SIG-M5 treated with dmso at 0.1 percent for 504 hours (cell line): ENCODE measurements at regions not wholly inside any gene's neighbourhood (a gene's known extent, or its start where the extent isn't known, plus 50 kb on each side); places are given as distances from the start of the nearest gene placed in this dataset.
"Not testable (repeated sequence)": the region's sequence is repeated elsewhere in the genome, so short reads cannot be mapped to it uniquely, and the experiment has no call there.

ENCODE experiments used
- DNase-seq: peaks from one replicate; lab custom pipeline; 2025; ENCODE audit not compliant: unreplicated experiment; lab: John Stamatoyannopoulos, UW

GRCh38 chr6:126664271-126664670 is 324.4 kb downstream of the CENPW start:
- DNase-seq, result no peak

- DNase-seq, result no peak
These were observed 325.6 kb downstream of the CENPW start for GRCh38 chr6:126665551-126665950.

GRCh38 chr6:126667071-126667470 is 327.2 kb downstream of the CENPW start:
- no peak for DNase-seq

DNA sequence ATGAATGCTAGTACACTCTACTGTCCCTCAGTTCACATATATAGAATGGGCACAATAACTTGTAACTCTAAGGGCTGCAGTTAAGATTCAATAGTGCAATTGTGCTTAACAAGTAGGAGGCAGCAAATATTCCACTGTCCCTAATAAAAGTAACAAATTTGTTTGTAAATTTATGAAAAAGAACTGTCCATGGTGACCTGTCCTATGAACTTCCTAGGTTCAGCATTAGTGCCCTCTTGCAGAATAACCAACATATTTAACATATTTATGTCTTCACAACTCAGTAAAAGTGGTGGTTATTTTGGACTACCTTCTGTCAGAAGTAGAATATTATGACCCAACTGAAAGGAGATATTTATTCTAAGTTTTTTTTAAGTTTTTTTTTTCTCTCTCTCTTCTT is 327.8 kb downstream of the CENPW start:
- DNase-seq, result no peak

- no peak for DNase-seq
These were observed 332.7 kb downstream of the CENPW start for GRCh38 chr6:126672649-126673048.

GRCh38 chr6:126673749-126674148 is 333.8 kb downstream of the CENPW start:
- not testable (repeated sequence) for DNase-seq

GRCh38 chr6:126682440-126682839 is 342.5 kb downstream of the CENPW start:
- DNase-seq, result no peak

GRCh38 chr6:126685182-126685581 is 345.3 kb downstream of the CENPW start:
- DNase-seq, result no peak

GRCh38 chr6:126696921-126697693 is 357.2 kb downstream of the CENPW start:
- no peak for DNase-seq

DNA sequence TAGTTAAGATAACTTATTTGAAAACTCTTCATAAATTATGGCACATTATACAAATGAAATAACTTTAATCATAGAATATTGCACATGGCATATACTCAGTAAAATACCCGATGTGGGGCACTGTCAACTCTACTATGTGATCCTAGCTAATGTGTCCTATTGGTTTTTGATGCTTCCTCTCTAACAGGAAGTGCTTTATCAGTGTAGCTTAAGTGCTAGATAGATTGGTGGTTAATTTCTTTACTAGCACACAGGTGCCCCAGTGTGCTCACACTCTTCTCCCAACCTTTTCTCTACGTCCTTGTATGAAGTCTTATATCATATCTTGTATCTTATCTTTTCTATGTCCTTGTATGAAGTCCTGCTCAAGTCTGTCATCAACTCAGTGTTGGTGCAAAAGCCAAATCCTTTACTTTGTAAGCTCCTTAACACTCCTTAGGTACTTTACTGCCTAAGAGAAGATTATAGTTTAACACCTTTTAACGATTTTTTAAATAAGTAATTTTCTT is 358.9 kb downstream of the CENPW start:
- DNase-seq, result no peak

DNA sequence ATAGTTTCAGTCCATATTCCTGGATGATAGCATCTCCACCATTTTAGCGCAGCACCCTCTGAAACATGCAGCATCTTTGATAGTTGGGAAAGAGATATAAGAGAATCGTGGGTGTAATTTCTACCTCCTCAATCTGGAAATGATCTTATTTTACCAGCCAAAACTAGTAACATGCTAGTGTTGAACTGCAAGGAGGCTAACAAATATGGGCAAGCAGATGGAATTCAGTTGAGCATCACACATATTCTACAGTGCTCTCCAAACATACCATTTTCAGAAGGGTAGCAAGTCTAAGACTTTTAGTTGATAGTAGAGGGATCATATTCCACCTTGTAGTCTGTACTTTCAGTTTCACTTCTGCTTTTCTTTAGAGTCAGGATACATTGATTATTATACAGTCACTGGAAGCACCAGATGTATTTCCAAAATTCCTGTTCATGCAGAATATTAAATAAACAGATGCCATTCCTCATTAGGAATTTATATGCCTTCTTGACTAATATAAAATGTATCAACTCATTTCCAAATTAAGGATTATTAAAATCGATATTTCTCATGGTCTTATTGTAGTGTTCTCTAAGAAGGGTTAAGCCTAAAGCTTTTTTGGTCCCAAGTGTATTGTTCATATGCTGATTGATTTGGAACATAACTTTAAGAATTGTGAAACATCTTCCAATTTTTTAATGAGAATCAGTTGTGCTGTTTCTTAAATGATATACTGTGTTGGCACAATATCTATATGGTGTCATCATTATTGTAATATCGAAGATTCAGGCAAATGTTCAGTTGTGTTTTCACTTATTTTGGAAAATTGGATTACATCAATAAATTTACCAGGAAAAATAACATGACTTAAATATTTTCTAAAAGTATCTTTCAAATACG is 362.0 kb downstream of the CENPW start:
- DNase-seq, result no peak

DNA sequence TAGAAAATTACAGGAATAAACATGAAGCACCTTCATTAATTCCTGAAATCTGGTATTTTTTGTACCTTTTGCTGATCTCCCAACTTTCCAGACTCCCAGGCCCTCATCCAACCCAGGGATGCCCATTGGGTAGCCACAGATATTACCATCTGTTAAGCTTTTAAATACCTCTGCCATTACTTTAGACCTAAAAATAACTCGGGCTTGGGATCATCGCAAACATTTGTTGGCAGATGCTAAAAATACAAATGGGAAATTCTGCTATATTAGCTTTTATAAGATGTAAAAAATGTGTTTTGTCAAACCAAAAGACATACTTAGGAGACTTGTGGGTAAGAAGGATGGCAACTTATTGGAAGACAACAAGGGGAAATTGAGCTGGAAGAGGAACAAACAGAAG is 376.1 kb downstream of the CENPW start:
- no peak for DNase-seq

GRCh38 chr6:126716826-126717509 is 377.1 kb downstream of the CENPW start:
- no peak for DNase-seq

- no peak for DNase-seq
These were observed 378.8 kb downstream of the CENPW start for GRCh38 chr6:126718600-126719327.

GRCh38 chr6:126720304-126720703 is 380.4 kb downstream of the CENPW start:
- no peak for DNase-seq

- DNase-seq, result no peak
These were observed 381.8 kb downstream of the CENPW start for GRCh38 chr6:126721581-126722160.

- no peak for DNase-seq
These were observed 382.5 kb downstream of the CENPW start for GRCh38 chr6:126722411-126722810.

GRCh38 chr6:126723541-126724170 is 383.7 kb downstream of the CENPW start:
- no peak for DNase-seq

- no peak for DNase-seq
These were observed 384.9 kb downstream of the CENPW start for GRCh38 chr6:126724821-126725220.

- DNase-seq, result not testable (repeated sequence)
These were observed 386.5 kb downstream of the CENPW start for GRCh38 chr6:126726454-126726853.
